Ovary (tissue), 7 donors: ENCODE measurements at regions not wholly inside any gene's neighbourhood (a gene's known extent, or its start where the extent isn't known, plus 50 kb on each side); places are given as distances from the start of the nearest gene placed in this dataset.

ENCODE experiments used
- DNase-seq, 5 donors: peaks; one replicate each; pipeline ENCODE4 v3.0.0-alpha.2; 2019 to 2020
- H3K27ac ChIP-seq, 2 donors: fragments of 200-600 bp; one replicate each; pipeline versions ENCODE4 v1.5.1 to v1.8.0; 2019 to 2022
- H3K27me3 ChIP-seq: fragments of 200-600 bp; one replicate; pipeline ENCODE4 v1.8.0; 2022
- H3K36me3 ChIP-seq: fragments of 200-600 bp; sonication (generic); one replicate; pipeline ENCODE4 v1.5.1; 2019
- H3K4me1 ChIP-seq: one replicate; pipeline ENCODE4 v1.8.1; 2013; ENCODE audit warnings: mild to moderate bottlenecking, moderate library complexity; ENCODE audit not compliant: insufficient read depth
- H3K4me3 ChIP-seq: fragments of 200-600 bp; sonication (generic); one replicate; pipeline ENCODE4 v1.5.1; 2017
- H3K9me3 ChIP-seq, 2 donors: fragments of 200-600 bp in 1 of 2; sonication (generic) in 1 of 2; one replicate each; pipeline versions ENCODE4 v1.5.1 to v1.8.1; 2013 to 2019; ENCODE audit warnings: mild to moderate bottlenecking in 1 of 2, moderate library complexity in 1 of 2
- EP300 ChIP-seq: sonication (generic); formaldehyde crosslinking; IDR thresholded peaks from one replicate; pipeline ENCODE4 v1.6.1; 2017; ENCODE audit warnings: antibody characterized with exemption
- POLR2A ChIP-seq: fragments of 450-650 bp; IDR thresholded peaks from one replicate; pipeline ENCODE4 v1.6.1; 2017; ENCODE audit warnings: antibody characterized with exemption, mild to moderate bottlenecking, moderate library complexity
- WGBS, 3 donors: extraction: QIAGEN DNeasy Blood & Tissue Kit in 1 of 3; methylation state at CpG; one replicate each; pipeline versions ENCODE4 v1.1.5 to v1.1.7; 2013 to 2017; 5-methylcytosine and 5-hydroxymethylcytosine counted together
- intact Hi-C, 4 donors: fragments of 100-400 bp; cut with DNase I; formaldehyde crosslinking; loops; one replicate each; pipeline versions ENCODE4 v1.11.0 to v1.15.1; 2022 to 2023
- TF ChIP-seq, protein P1 (sequence below), 3 donors: fragments of 450-650 bp in 2 of 3; fragments of 200-600 bp in 1 of 3; IDR thresholded peaks; one replicate each; pipeline versions ENCODE4 v1.5.1 to v1.8.0; 2016 to 2022; ENCODE audit warnings: antibody characterized with exemption in 3 of 3, mild to moderate bottlenecking in 1 of 3
- donor health status: DM: no; HTN: no; CAD: no; lungs with moderate emphysema.
- donor health status: DM: no; HTN: no; CAD: no.
- donor health status: Bipolar disorder and iron deficiency.
- donor health status: DM: no; HTN: no; CAD: no.
- donor health status: DM: yes; HTN: yes; CAD: no.

DNA sequence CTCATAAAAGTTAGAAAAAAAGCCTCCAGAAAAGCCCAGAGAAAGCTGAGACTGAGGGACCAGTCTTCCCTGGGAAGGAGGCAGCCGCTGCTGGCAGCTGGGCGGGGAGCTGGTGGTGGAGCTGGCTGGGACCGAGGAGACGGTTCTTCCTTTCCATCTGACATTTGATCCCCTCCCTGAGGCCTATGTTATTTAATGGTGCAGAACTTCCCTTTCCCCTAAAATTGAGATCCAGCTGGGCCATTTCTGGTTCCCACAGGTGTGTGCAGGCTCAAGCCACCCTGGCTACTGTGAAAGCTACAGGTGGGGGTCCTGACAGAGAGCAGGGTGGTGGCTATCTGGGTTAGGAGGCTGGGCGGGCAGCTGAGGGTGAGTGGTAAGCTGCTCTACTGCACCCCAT, 81.5 kb upstream of the FZD7 start:
- WGBS, 3 donors, result 86 to 98% (median 88%) methylated on average over 5 of the region's 5 CpGs
- Histone ChIP-seq H3K36me3 (no peaks in the 10 kb centered on the region), H3K27me3 (no peaks in the 10 kb centered on the region), H3K9me3 (no peaks in the 10 kb centered on the region), H3K4me1 (peaks cover 2% of the 10 kb centered on the region), H3K27ac (no peak overlapping the region), H3K4me3 (no peak overlapping the region)
- TF ChIP-seq, protein P1, sequence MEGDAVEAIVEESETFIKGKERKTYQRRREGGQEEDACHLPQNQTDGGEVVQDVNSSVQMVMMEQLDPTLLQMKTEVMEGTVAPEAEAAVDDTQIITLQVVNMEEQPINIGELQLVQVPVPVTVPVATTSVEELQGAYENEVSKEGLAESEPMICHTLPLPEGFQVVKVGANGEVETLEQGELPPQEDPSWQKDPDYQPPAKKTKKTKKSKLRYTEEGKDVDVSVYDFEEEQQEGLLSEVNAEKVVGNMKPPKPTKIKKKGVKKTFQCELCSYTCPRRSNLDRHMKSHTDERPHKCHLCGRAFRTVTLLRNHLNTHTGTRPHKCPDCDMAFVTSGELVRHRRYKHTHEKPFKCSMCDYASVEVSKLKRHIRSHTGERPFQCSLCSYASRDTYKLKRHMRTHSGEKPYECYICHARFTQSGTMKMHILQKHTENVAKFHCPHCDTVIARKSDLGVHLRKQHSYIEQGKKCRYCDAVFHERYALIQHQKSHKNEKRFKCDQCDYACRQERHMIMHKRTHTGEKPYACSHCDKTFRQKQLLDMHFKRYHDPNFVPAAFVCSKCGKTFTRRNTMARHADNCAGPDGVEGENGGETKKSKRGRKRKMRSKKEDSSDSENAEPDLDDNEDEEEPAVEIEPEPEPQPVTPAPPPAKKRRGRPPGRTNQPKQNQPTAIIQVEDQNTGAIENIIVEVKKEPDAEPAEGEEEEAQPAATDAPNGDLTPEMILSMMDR (IDR thresholded peaks at IDR 0.05), result no peak
- no peak for TF ChIP-seq EP300
- TF ChIP-seq POLR2A, result no peak
- no peak for DNase-seq
- intact Hi-C loops, result no loop called here

GRCh38 chr2:201953396-201953795, 80.3 kb upstream of the FZD7 start:
- DNase-seq, result no peak
- no peak overlapping the region for H3K27ac ChIP-seq
- no peaks in the 10 kb centered on the region for H3K36me3 ChIP-seq
- intact Hi-C loops, result no loop called here
- H3K27me3 ChIP-seq, result no peaks in the 10 kb centered on the region
- H3K4me3 ChIP-seq, result no peak overlapping the region
- TF ChIP-seq POLR2A (no peak), EP300 (no peak)
- TF ChIP-seq, protein P1 (IDR thresholded peaks at IDR 0.05), result no peak
- peaks cover 2% of the 10 kb centered on the region for H3K4me1 ChIP-seq
- no peaks in the 10 kb centered on the region for H3K9me3 ChIP-seq
- 82 to 85% (median 84%) methylated on average over 4 of the region's 4 CpGs for WGBS, 3 donors

DNA sequence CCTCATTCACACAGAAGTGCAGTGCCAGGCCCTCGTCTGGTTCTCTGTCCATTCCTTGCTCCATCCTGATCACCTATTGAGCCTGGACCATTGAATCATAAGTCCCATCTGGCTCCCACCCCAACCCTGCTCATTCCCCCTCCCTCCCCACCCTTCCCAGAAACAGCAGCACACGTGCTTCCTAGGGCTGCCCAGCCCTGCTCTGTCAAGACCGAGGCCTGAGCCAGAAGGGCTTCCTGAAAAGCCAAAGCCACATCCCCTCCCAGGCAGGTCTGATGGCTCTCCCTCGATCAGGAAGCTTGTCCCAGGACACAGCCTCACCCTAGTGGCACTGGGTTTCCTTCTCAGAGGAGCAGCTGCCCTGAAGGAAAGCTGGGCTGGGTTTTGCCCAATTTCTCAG, 79.8 kb upstream of the FZD7 start:
- intact Hi-C loops, result no loop called here

DNA sequence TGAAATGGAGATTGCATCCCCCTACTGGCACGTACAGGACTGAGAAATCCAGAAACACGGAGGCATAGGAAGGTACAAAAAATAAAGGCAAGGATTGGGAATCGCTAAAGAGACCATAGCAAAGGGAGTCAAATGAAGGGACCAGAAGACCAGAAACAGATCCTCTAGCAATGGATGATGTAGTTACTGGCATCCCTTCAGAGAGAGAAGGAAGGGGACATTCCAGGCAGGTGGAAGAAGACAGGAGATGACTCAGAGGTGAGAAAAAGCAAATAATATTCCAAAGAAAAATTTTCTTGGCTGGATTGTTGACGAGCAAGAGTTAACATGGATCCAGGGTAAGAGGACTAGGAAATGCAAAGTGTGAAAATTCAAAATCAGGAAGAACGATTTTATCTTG, 78.4 kb upstream of the FZD7 start:
- Histone ChIP-seq H3K27me3 (no peaks in the 10 kb centered on the region), H3K27ac (no peak overlapping the region), H3K4me3 (no peak overlapping the region), H3K36me3 (no peaks in the 10 kb centered on the region), H3K9me3 (no peaks in the 10 kb centered on the region), H3K4me1 (peaks cover 2% of the 10 kb centered on the region)
- intact Hi-C loops, result no loop called here
- WGBS, 3 donors, result 59 to 70% (median 62%) methylated on average over 5 of the region's 5 CpGs
- TF ChIP-seq EP300 (no peak), POLR2A (no peak)
- TF ChIP-seq, protein P1 (IDR thresholded peaks at IDR 0.05), result no peak
- no peak for DNase-seq

More for the DNA sequence above, 79.8 kb upstream of the FZD7 start:
- TF ChIP-seq POLR2A (no peak), EP300 (no peak)
- TF ChIP-seq, protein P1 (IDR thresholded peaks at IDR 0.05), result no peak
- 68 to 80% (median 73%) methylated on average over 4 of the region's 4 CpGs for WGBS, 3 donors
- Histone ChIP-seq H3K36me3 (no peaks in the 10 kb centered on the region), H3K27me3 (no peaks in the 10 kb centered on the region), H3K27ac (no peak overlapping the region), H3K9me3 (no peaks in the 10 kb centered on the region), H3K4me1 (peaks cover 2% of the 10 kb centered on the region), H3K4me3 (no peak overlapping the region)
- DNase-seq, result no peak
